Upper lobe of left lung (tissue), 6 donors: ENCODE measurements at regions not wholly inside any gene's neighbourhood (a gene's known extent, or its start where the extent isn't known, plus 50 kb on each side); places are given as distances from the start of the nearest gene placed in this dataset.
A peak's percentile ranks its signal among the peaks of the same experiment; 100 is the strongest.

Experiments used
- ATAC-seq, 2 donors: fragments of 200-7000 bp; cut with Tn5 transposase; one replicate each; pipeline ENCODE4 v1.9.1; 2022; ENCODE audit warnings: mild to moderate bottlenecking in 2 of 2, moderate library complexity in 2 of 2; ENCODE audit not compliant: low FRiP score in 2 of 2
- DNase-seq, 2 donors: peaks; one replicate each; pipeline ENCODE4 v3.0.0-alpha.2; 2019 to 2020
- H3K27ac ChIP-seq, 4 donors: fragments of 200-600 bp; sonication (generic); one replicate each; pipeline ENCODE4 v1.5.1; 2016 to 2019
- H3K27me3 ChIP-seq, 4 donors: fragments of 200-600 bp; sonication (generic); one replicate each; pipeline ENCODE4 v1.5.1; 2017 to 2019
- H3K36me3 ChIP-seq, 4 donors: fragments of 200-600 bp; sonication (generic); one replicate each; pipeline ENCODE4 v1.5.1; 2016 to 2019
- H3K4me1 ChIP-seq, 4 donors: fragments of 200-600 bp; sonication (generic); one replicate each; pipeline ENCODE4 v1.5.1; 2018 to 2019
- H3K4me3 ChIP-seq, 4 donors: fragments of 200-600 bp; sonication (generic); one replicate each; pipeline ENCODE4 v1.5.1; 2017 to 2019; ENCODE audit warnings: mild to moderate bottlenecking in 2 of 4, moderate library complexity in 1 of 4
- H3K9me3 ChIP-seq, 4 donors: fragments of 200-600 bp; sonication (generic); one replicate each; pipeline ENCODE4 v1.5.1; 2018 to 2019
- CTCF ChIP-seq, 6 experiments: fragments of 450-650 bp in 4 of 6; fragments of 200-600 bp in 2 of 6; sonication (generic) in 2 of 6; IDR thresholded peaks; one replicate each; pipeline ENCODE4 v1.5.1; 2016 to 2019; ENCODE audit warnings: antibody characterized with exemption in 6 of 6
- EP300 ChIP-seq, 4 donors: sonication (generic); formaldehyde crosslinking; IDR thresholded peaks; one replicate each; pipeline ENCODE4 v1.5.1; 2017; ENCODE audit warnings: antibody characterized with exemption in 4 of 4, control low read depth in 2 of 4
- POLR2A ChIP-seq, 4 donors: fragments of 450-650 bp; IDR thresholded peaks; one replicate each; pipeline ENCODE4 v1.5.1; 2016 to 2017; ENCODE audit warnings: antibody characterized with exemption in 4 of 4, mild to moderate bottlenecking in 2 of 4
- POLR2AphosphoS5 ChIP-seq, 2 donors: sonication (generic); formaldehyde crosslinking; IDR thresholded peaks; one replicate each; pipeline ENCODE4 v1.5.1; 2017; ENCODE audit warnings: antibody characterized with exemption in 2 of 2
- WGBS, 2 donors: methylation state at CpG; one replicate each; pipeline ENCODE4 v1.1.5; 2017 to 2018; 5-methylcytosine and 5-hydroxymethylcytosine counted together
- donor health status: DM: no; HTN: no; CAD: no; lungs with moderate emphysema.
- donor health status: DM: no; HTN: yes; CAD: no; lungs with severe emphysema.

DNA sequence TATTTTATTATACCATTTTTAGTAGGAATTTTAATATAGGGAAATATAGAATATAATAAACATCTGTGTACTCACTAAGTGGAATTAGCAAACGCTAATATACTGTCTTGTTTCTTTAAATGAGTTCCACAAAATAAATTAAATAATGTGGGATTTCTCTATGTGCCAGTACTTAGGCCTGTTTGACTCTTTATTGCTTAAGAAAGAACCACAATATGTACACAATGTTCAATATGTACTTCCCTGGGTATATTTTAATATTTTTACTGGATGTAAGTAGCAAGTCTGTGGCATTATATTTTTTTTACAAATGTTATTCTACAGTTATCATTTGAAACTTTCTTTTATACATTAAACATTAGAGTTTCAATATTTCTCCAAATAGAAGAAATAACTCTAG lies 92.5 kb upstream of the CARD18 start:
- Histone ChIP-seq H3K36me3 (no peaks in the 10 kb centered on the region), H3K9me3 (no peaks in the 10 kb centered on the region), H3K4me1 (no peaks in the 10 kb centered on the region), H3K27ac (no peak overlapping the region), H3K27me3 (no peaks in the 10 kb centered on the region), H3K4me3 (no peak overlapping the region)
- TF ChIP-seq POLR2AphosphoS5 (IDR thresholded peaks at IDR 0.05) (no peak), EP300 (IDR thresholded peaks at IDR 0.05) (no peak), POLR2A (IDR thresholded peaks at IDR 0.05) (no peak), CTCF (IDR thresholded peaks at IDR 0.05) (no peak)
- 88 to 100% methylated on average over 1 of the region's 1 CpG for WGBS, 2 donors
- DNase-seq (no peak), ATAC-seq (no peak)

- no peak for DNase-seq
- no peak for ATAC-seq
- TF ChIP-seq POLR2A (IDR thresholded peaks at IDR 0.05) (no peak), CTCF (IDR thresholded peaks at IDR 0.05) (no peak), EP300 (IDR thresholded peaks at IDR 0.05) (no peak), POLR2AphosphoS5 (IDR thresholded peaks at IDR 0.05) (no peak)
- Histone ChIP-seq H3K4me1 (no peaks in the 10 kb centered on the region), H3K27me3 (no peaks in the 10 kb centered on the region), H3K36me3 (no peaks in the 10 kb centered on the region), H3K27ac (no peak overlapping the region), H3K4me3 (no peak overlapping the region), H3K9me3 (no peaks in the 10 kb centered on the region)
- WGBS, 2 donors, result 67 to 69% methylated on average over 1 of the region's 1 CpG
Observed at GRCh38 chr11:105230586-105230985, 91.0 kb upstream of the CARD18 start.

GRCh38 chr11:105229761-105230160 lies 90.2 kb upstream of the CARD18 start:
- no peak for TF ChIP-seq EP300 (IDR thresholded peaks at IDR 0.05)
- Histone ChIP-seq H3K27ac (no peak overlapping the region), H3K4me3 (no peak overlapping the region), H3K4me1 (no peaks in the 10 kb centered on the region), H3K36me3 (no peaks in the 10 kb centered on the region), H3K27me3 (no peaks in the 10 kb centered on the region), H3K9me3 (no peaks in the 10 kb centered on the region)
- peak in 1 of 2 donors; percentile 46 for ATAC-seq
- DNase-seq, result no peak
- 69 to 74% methylated on average over 2 of the region's 2 CpGs for WGBS, 2 donors

- Histone ChIP-seq H3K9me3 (no peaks in the 10 kb centered on the region), H3K27me3 (no peaks in the 10 kb centered on the region), H3K27ac (no peak overlapping the region), H3K36me3 (no peaks in the 10 kb centered on the region), H3K4me3 (no peak overlapping the region), H3K4me1 (no peaks in the 10 kb centered on the region)
- no peak for DNase-seq
- ATAC-seq, result peak in 1 of 2 donors; percentile 50
- TF ChIP-seq POLR2A (IDR thresholded peaks at IDR 0.05) (no peak), EP300 (IDR thresholded peaks at IDR 0.05) (no peak), POLR2AphosphoS5 (IDR thresholded peaks at IDR 0.05) (no peak), CTCF (IDR thresholded peaks at IDR 0.05) (no peak)
- 80 to 93% methylated on average over 2 of the region's 2 CpGs for WGBS, 2 donors
Observed at GRCh38 chr11:105229257-105229656, 89.7 kb upstream of the CARD18 start.

DNA sequence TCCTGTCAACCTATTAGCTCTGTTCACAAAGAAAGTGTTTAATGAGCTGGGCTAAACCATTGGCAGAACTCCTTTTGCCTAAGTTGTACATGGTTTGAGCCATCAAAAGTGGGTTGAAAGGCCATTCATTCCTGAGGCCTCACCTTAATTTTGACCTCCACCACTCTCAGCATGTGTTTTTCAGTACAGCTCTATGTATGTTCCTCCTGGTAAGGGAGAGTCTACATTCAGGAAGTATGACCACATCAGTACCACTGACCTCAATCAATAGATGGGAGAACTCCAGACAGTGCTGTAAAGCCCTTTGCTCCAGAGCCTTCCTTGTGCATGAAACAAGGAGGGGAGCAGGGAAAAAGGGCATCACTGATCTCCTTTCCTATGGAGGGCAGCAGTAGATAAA lies 87.8 kb upstream of the CARD18 start:
- H3K9me3 ChIP-seq, result no peaks in the 10 kb centered on the region
- peak in 1 of 2 donors; percentile 31 for ATAC-seq
- TF ChIP-seq POLR2AphosphoS5 (IDR thresholded peaks at IDR 0.05) (no peak), POLR2A (IDR thresholded peaks at IDR 0.05) (no peak), CTCF (IDR thresholded peaks at IDR 0.05) (no peak), EP300 (IDR thresholded peaks at IDR 0.05) (no peak)
- DNase-seq, result no peak
- no peaks in the 10 kb centered on the region for H3K36me3 ChIP-seq
- H3K27ac ChIP-seq, result no peak overlapping the region
- H3K4me1 ChIP-seq, result no peaks in the 10 kb centered on the region
- no peak overlapping the region for H3K4me3 ChIP-seq
- no peaks in the 10 kb centered on the region for H3K27me3 ChIP-seq
